ENCODE measurements at regions not wholly inside any gene's neighbourhood (a gene's known extent, or its start where the extent isn't known, plus 50 kb on each side); places are given as distances from the start of the nearest gene placed in this dataset.

DNA sequence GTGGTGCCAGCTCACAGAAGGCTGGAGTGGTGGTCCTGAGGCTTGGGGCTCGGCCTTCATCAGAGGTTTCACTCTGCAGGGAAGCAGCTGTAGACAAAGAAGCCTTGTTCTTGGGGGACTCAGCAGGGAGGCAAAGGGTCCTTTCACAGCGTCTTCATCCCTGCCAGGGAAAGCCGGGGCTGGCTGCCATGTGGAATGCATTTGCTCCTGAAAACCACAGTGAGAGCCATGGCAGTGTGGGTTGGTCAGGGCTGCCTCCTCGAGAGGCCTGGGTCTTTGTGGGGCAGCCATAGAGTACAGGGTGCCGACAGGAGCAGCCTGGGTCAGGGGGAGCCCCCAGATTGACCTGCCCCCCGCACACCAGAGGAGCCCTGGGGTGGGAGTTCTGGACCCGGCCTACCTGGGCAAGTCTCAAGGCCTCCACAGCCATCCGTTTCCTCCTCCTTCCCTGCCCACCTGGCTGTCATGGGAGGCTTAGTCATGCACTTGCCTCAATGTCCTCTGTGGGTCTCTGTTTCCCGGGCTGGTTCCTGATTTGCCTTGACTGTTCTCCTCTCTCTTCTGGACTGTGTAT, 144.0 kb downstream of the CDC5L start:
- no peak for DNase-seq (ENCODE audit: low spot score)

DNA sequence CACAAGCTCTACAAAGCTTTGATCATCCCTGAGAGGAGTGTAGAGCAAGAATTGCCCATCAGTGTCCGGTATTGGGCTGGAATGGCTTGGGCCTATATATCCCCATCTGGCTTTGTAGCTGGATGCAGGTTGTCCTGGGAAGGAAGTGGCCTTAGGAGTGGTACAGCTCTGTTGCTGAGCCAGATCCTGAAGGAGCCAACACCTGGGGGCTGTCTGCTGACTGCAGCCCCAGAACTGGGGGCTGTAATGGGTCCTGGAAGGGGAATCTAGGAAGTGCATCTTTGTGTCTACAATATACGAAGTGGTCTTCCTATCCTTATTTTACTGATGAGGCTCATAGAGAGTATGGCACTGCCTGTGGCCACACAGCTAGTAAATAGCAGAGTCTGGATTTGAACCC, 145.9 kb downstream of the CDC5L start:
- DNase-seq (ENCODE audit: low spot score): no peak

DNA sequence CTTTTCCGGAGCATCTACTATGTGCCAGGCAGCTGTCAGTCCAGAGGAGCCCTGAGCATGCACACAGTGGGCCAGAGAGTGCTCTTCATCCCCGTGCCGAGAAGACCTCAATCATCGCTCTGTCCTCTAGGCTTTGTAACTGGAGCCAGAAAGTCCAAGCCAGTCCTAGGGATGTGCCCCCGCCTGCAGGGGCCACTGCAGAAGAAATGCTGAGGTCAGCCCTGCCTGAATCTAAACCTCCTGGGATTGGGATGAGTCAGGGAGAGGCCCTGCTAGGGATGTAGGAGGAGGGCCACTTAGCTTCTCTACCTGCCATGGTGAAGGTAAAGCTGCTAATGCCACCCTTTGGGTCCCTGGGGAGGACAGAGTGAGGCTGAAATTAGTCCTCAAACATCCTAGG, 146.8 kb downstream of the CDC5L start:
- DNase-seq (ENCODE audit: low spot score): no peak

DNA sequence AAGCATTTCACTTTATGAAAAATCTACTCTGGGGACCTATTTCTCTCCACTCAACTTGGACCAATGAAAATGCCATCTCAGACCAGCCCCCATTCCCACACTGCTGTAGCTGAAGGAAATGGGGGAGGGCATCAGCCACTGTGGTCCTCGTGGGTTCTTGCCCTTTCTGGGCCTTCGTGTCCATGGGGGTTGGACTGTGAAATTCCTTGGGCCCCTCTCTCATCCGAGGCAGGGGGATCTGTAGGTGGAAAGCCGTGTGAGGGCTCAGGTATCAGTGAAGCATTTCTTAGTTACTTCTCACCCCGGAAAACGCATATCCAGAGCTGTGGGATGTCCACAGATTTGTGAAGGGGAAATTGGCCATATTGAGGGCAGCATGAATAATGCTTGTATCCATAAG, 147.9 kb downstream of the CDC5L start:
- DNase-seq (ENCODE audit: low spot score): no peak

DNA sequence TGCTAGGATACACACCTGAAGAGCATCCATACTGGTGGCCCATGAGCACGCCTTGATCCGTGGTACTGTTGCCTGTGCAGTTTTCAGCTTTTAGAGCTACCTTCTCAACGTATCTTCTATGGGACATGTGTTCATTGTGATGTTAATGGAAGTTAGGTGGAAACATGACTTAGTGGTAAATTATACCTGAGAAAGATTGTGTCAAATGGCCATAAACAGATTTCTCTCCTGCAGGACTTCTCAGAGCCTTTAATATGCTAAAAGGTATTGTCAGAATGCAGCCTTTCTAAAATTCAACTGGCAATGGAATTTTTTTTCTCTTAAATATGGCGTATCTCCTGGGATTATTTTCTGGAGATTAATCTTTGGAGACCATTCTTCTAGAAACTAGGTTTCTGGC, 148.5 kb downstream of the CDC5L start:
- DNase-seq (ENCODE audit: low spot score): no peak

DNA sequence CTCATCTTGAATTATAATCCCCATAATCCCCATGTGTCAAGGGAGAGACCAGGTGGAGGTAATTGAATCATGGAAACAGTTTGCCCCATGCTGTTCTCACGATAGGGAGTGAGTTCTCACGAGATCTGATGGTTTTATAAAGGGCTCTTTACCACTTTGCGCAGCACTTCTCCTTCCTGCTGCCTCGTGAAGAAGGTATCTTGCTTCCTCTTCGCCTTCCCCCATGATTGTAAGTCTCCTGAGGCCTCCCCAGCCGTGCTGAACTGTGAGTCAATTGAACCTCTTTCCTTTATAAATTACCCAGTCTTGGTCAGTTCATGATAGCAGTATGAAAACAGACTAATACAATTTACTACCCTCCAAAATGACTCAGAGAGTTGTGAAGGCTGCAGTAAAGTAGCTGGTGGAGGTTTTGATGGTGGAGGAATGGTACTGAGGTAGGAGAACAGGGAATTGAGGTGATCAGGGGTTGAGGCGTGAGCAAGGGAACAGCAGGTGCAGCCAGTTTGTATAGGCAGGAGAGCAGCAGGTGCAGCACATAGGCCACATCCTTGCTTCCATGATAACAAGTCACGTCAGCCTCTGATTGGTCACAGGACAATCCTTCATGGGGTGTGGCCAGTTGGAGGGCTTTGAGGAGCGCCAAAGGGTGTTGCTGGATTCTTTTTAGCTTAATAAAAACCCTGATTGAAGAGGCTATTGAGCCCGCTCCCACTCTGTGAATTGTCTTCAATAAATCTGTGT, 150.0 kb downstream of the CDC5L start:
- DNase-seq (ENCODE audit: low spot score): no peak

DNA sequence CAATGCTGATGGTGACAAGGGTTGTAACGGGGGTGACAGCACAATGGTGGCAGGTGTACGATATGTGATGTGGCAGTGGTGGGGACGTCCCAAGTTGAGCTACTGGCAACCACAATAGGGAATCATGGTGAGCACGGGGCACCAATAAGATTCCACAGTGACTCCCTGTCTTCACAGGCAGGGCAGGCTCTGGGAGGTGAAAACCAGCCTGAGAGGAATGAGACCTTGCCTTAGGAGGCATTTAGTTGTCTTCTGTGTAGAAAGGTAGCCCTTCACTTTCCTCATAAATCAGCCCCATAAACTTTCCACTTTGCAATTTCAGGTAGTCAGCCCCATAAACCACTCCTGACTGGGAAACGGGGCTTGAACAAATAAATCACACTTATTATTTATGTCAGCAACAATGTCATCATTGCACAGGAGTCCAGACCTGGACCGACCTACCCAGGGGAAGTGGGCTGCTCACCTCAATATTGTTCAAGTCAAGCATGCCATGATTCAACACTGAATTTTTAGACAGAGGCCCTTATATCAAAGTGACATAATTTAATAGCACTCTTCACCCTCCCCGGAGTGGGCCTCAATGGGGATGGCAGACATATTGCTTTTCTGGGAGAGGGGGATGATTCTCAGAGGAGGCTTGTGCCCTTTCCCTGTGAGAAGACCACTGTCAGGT, 150.8 kb downstream of the CDC5L start:
- no peak for DNase-seq (ENCODE audit: low spot score)

DNA sequence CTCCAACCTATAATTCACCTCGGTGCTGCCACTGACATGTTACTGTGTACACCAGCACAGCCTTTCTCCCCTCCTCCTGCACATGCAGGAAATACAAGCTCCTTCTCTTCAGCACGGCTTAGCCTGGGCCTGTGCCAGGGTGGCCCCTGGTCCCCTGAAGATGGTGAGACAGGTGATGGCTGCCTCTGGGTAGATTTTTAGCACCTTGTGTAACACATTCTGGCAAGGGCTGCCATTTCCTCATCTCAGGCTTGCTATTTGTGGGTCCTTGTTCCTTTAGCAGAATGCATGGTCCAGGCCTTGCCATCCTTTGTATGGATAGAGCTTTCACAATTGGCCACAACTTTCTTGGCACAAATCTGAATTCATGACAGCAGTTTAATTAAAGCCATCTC, 151.3 kb downstream of the CDC5L start:
- DNase-seq (ENCODE audit: low spot score): no peak

DNA sequence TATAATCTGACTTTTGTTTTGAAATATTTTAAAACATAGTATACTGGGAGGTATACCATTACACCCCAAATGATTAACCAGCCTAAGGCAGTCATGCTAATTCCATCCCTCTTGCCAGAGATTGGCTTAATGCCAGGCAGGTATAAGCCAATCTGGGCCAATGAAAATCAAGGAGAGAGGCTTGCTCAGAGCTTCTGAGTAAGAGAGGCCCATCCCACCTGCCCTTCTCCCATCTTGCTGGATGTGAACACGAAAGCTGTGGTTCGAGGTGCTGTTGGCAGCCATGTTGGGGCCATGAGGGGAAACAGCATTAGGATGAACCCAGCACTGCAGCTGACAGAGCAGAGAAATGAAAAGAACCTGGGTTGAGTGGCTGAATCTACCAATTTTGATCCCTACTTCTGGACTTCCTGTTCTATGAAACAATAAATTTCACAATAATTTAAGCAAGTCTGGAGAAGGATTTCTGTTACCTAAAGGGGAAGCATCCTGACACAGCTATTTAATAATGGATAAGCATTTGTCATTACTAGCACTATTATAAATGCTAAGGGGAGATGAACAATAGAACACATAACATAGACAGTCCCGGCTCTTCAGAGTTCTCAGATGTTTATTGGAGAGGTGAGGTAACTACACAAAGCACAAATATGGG, 152.3 kb downstream of the CDC5L start:
- DNase-seq (ENCODE audit: low spot score): no peak

DNA sequence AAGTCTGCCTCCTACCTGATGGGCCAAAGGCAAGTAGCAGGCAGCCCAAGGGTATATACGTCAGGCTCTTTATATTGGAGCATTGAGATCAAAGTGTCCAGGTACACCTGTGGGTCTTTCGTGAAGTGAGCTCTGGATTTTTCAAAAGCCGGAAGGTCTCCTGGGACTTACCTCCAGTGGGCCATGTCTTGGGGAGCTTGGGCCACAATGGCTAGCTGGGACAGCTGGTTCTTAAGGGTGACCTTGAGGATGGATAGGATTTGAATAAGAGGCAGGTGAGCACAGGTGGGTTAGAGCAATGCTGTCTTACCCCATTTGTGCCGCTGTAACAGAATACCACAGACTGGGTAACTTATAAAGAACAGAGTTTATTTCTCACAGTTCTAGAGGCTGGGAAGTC, 153.4 kb downstream of the CDC5L start:
- DNase-seq (ENCODE audit: low spot score): no peak

DNA sequence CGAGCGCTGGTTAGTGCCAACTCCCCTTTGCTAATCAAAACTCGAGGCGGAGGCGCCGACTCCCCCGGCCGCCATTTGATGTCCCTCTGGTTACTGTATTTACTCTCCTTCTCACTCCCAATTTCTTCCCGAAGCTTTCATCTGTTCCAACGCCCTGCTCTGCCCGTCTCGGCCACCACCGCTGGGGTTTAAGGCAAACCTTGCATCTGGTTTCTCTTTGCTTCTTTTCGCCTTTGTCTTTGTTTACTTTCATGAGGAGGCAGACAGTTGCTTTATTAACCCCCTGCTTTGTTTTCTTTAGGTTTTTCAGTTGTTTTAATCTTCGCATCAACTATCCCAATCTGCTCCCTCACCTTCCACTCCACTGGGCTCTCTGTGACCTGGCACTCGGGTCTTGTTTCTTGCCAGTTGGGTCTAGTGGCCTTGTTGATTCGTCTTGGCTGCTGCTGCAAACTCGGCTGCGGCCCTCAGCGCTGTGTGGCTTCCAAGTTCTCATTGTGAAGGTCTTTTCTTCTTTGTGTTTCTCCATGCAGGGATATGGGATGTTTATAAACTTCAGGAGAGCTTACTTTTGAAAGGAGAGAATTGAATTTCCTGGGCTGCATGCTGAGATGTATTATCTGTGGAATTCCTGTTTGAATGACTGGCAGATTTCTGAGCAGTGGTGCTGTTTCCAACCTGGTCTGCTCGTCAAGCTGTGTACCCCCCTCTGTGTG, 155.1 kb downstream of the CDC5L start:
- DNase-seq (ENCODE audit: low spot score): no peak

DNA sequence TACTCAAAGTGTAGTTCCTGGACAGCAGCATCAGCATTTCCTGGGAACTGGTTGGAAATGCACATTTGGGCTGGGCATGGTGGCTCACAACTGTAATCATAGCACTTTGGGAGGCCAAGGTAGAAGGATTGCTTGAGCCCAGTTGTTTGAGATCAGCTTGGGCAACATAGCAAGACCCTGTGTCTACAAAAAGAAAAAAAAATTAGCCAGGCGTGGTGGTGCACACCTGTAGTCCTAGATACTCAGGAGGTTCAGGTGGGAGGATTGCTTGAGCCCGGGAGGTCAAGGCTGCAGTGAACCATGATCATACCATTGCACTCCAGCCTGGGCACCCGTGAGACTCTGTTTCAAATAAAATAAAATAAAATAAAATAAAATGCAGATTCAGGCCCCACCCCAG, 156.2 kb downstream of the CDC5L start:
- no peak for DNase-seq (ENCODE audit: low spot score)

DNA sequence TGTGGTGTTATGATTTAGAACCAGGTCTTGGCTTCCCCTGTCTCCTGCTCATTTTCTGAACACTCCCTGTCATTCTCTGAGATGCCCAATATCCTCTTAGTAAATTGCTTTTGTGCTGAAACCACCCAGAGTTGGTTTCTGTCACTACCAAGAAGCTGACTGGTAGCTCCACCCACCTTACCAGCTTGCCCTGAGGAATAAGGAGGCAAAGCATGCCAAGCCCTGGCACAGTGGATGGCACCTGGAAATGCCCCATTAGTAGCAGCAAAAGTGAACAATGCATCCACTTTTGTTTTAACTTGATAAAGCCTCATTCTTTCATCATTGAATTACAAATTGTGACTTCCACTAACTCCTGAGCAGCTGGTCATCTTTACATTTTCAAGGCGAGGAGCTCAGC, 157.7 kb downstream of the CDC5L start:
- DNase-seq (ENCODE audit: low spot score): no peak

DNA sequence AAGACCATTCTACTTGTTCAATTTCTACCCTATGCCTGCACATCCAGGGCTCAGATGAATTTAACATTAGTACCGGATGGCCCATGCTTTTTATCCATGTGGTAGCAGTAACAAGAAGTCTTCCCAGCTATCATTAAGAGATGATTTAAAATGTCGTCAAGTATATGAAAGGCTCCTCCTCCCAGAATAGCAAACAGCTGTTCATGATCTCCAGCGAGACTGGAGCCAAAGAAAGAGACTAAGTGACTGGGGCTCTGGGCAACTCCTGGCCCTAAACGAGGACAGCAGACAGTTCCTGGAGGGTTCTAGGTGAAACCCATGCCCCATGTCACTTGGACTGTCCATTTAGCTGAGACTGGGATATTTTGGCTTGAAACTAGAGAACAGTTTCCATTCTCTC, 160.8 kb downstream of the CDC5L start:
- DNase-seq (ENCODE audit: low spot score): no peak

DNA sequence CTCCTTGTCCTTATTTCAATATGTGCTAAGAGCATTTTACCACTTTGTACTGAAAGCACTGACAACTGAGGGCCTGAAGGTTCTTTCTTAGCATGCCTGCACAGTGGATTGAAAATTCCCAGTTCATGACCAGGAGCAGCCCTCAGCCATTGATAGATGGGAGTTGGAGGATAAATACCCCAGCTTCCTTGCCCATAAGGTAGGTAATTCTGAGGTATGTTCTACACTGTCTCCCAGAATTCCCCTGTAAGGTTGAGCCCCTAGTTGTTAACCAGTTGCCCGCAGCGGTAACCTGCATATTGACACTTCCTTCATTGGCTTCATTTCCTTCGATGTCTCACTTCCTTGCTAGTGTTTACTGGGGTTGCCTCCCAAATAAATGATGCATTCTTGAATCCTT, 162.0 kb downstream of the CDC5L start:
- DNase-seq (ENCODE audit: low spot score): no peak

DNA sequence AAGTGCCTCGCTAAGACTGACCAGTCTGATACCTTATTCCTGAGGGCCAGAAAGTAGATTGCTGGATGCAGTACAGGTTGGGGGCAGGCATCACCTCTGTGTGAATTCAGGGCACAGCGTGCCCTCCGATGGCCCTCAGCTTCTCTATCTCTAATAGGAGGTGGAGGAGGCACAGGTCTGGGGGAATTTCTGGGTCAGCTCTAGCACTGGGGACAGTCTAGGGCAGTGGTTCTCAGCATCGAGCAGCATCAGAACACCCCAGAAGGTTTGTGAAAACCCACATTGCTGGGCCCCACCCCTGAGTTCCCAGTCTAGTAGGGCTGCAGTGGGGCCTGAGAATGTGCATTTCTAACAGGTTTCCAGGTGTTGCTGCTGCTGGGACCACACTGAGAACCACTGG, 166.7 kb downstream of the CDC5L start:
- no peak for DNase-seq (ENCODE audit: low spot score)

DNA sequence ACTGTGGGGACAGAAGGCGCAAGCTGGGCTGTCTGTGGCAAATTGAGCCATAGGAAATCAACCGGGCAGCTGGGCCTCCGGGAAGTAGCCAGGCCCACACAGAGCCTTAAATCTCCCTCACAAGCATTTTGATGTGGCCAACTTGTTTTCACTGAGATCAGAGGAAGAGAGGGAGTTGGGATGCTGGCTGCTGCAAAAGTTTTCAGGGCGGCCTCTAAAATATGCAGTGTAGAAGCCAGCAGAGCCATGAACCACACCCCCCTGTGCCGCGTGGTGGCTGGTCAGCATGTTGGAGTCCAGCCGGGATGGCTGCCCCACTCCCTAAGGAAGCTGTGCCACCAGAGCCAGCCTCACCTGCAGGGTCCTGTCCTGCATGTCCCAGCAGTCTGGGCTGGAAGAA, 167.4 kb downstream of the CDC5L start:
- DNase-seq (ENCODE audit: low spot score): no peak

DNA sequence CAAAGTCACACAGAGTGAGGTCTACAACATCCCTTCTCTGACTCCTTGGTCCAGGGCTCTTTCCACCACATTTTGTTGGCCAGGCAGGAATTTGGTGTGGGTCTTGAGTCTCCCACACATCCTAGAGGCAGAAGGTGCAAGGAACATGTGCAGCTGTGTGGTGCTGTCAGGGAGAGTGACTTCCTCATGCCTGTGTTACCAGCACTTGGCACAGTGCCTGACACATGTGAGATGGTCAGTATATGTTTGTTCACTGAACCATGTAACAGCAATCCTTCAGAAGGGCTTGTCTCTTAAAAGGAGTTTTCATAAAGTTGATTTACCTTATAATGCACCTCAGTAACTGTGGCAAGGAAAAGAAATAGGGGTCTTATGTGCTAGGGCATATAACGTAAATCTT, 168.5 kb downstream of the CDC5L start:
- DNase-seq (ENCODE audit: low spot score): no peak

DNA sequence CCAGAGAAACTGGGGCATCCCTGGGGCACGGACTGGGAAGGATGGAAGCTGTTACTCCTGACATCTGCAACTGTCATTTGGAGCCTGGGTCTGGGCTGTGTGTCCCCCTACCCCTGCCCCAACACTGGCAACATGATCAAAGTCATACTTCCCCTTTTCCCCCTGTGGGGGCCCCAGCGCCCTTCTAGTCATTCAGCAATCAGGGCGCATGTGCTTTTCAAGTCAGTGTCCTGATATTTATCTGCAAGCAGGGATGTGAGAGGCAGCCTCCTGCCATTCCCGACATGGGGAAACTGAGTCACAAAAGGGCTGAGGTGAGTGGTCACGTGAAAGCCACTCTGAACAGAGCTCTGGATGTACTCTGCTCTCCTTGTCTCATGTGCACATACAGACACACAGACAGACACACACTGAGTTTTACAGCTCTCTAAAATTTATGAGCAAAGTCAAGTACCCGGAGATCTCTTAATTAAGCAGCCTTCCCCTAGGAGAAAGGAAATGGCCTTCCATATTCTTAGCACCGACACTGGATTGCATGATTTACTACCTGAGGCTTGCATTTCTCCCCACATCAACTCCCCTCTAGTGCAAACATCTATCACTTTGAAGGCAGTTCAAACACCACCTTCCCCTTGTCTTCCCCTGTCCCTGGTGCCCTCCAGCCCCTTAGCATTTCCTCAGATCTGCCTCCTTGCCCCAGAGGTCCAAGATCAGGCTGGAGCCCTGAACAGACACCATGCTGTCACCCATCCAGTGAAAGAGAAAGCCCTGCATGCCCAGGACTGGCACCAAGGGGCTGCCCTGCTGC, 170.7 kb downstream of the CDC5L start:
- no peak for DNase-seq (ENCODE audit: low spot score)

DNA sequence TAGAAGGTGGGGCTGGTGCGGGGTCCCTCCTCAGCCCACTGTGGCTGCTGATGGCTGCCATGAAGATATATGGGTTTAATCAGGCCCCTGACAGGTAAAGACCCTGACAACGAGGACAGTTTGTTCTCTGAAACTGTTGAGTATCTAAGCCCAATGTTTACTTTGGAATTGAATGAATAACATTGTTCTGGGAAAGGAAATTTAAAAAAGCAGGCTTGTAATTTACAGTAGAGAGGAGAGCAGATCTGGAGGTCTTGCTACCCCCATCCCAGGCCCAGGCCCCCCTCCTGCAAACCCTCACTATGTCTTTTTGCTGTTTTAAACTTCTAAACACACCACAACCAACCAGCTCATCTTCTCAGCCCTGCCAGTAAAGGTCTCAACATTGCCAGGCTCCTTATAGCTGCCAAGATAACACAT, 171.3 kb downstream of the CDC5L start:
- no peak for DNase-seq (ENCODE audit: low spot score)

DNA sequence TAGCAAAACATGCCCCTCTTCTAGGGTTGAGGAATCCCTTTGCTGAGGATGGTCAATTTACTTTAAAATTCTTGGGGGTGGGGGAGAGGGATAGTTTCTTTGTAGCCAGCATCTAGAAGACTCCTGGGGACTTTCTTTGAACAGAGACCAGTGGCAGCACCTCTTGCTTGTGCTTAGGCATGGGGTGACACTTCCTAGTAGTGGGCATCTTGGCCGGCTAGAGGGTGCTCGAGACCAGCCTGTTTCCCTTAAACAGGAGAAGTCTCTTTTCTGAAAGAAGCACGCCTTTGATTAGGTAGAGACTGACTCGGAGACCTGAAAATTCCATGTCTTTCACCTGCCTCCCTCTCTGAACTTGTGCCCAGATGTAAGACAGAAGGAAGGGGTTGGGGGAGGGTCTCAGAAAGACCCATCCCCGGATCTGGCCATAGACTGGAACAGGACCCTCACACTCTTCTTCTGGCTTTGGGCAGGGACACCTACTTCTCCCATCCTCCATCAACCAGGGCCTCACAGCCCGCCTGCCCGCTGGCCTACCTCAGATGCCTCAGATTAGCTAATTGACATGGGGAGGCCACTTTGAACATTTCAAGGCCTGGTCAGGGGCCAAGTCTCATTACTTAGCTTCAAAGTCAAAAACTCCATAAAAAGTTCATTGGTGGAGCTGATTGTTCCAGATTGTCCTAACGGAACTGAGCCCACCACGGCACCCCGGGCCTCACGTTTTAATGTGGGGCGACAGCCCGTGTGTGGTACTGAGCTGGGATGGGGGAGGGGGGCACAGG, 172.2 kb downstream of the CDC5L start:
- DNase-seq (ENCODE audit: low spot score): no peak
